Cerebellar cortex (tissue), 1 donor: ENCODE measurements at regions not wholly inside any gene's neighbourhood (a gene's known extent, or its start where the extent isn't known, plus 50 kb on each side); places are given as distances from the start of the nearest gene placed in this dataset.

ENCODE experiments used
- DNase-seq: peaks from one replicate; pipeline ENCODE4 v3.0.0-alpha.2; 2015; ENCODE audit warnings: low spot score

GRCh38 chr9:99399474-99399873 is 177.4 kb downstream of the SEC61B start:
- no peak for DNase-seq

- DNase-seq = no peak
Observed at GRCh38 chr9:99400184-99400731, 178.2 kb downstream of the SEC61B start.

- DNase-seq = no peak
Observed at GRCh38 chr9:99401680-99402504, 179.8 kb downstream of the SEC61B start.

GRCh38 chr9:99403371-99403770 is 181.3 kb downstream of the SEC61B start:
- no peak for DNase-seq

GRCh38 chr9:99405359-99405758 is 183.3 kb downstream of the SEC61B start:
- no peak for DNase-seq

GRCh38 chr9:99406939-99407338 is 184.9 kb downstream of the SEC61B start:
- no peak for DNase-seq

GRCh38 chr9:99411068-99411467 is 189.0 kb downstream of the SEC61B start:
- no peak for DNase-seq

GRCh38 chr9:99411479-99412115 is 189.5 kb downstream of the SEC61B start:
- DNase-seq = peak; percentile 7

GRCh38 chr9:99412606-99413005 is 190.5 kb downstream of the SEC61B start:
- no peak for DNase-seq

GRCh38 chr9:99414321-99414720 is 192.2 kb downstream of the SEC61B start:
- DNase-seq = no peak

- no peak for DNase-seq
Observed at GRCh38 chr9:99415606-99416005, 193.5 kb downstream of the SEC61B start.

- DNase-seq = no peak
Observed at GRCh38 chr9:99416007-99416406, 193.9 kb downstream of the SEC61B start.

GRCh38 chr9:99419070-99419469 is 197.0 kb downstream of the SEC61B start:
- no peak for DNase-seq

- DNase-seq = no peak
Observed at GRCh38 chr9:99421369-99421768, 199.3 kb downstream of the SEC61B start.

GRCh38 chr9:99425124-99425523 is 203.0 kb downstream of the SEC61B start:
- DNase-seq = no peak

GRCh38 chr9:99425923-99426842 is 204.1 kb downstream of the SEC61B start:
- no peak for DNase-seq

GRCh38 chr9:99427260-99427659 is 205.2 kb downstream of the SEC61B start:
- no peak for DNase-seq

- DNase-seq = no peak
Observed at GRCh38 chr9:99430301-99430700, 208.2 kb downstream of the SEC61B start.

GRCh38 chr9:99431103-99431502 is 209.0 kb downstream of the SEC61B start:
- DNase-seq = no peak

- no peak for DNase-seq
Observed at GRCh38 chr9:99432075-99432474, 210.0 kb downstream of the SEC61B start.

GRCh38 chr9:99433095-99433494 is 211.0 kb downstream of the SEC61B start:
- DNase-seq = no peak

GRCh38 chr9:99433555-99433954 is 211.5 kb downstream of the SEC61B start:
- no peak for DNase-seq
